GM23338 (cell line): ENCODE measurements at regions not wholly inside any gene's neighbourhood (a gene's known extent, or its start where the extent isn't known, plus 50 kb on each side); places are given as distances from the start of the nearest gene placed in this dataset.

Source experiments
- ATAC-seq: fragments of 200-7000 bp; cut with Tn5 transposase; 3 replicates; pipeline ENCODE4 v1.9.1; 2020
- DNase-seq: peaks from one replicate; pipeline ENCODE4 v3.0.0-alpha.2; 2015; ENCODE audit warnings: low spot score
- H2AFZ ChIP-seq: fragments of 200-600 bp; sonication (generic); 2 replicates; pipeline ENCODE4 v1.8.0; 2016; ENCODE audit warnings: antibody characterized with exemption, mild to moderate bottlenecking, moderate library complexity
- H3F3A ChIP-seq: fragments of 200-600 bp; sonication (generic); replicated peaks from 2 replicates; pipeline ENCODE4 v1.8.0; 2017; ENCODE audit warnings: antibody characterized with exemption, mixed run types, low read depth
- H3K27ac ChIP-seq: fragments of 200-600 bp; sonication (generic); 2 replicates; pipeline ENCODE4 v1.6.1; 2016; ENCODE audit warnings: low read depth
- H3K27me3 ChIP-seq: fragments of 200-600 bp; sonication (generic); 2 replicates; pipeline ENCODE4 v1.8.0; 2016; ENCODE audit warnings: mild to moderate bottlenecking, mixed run types, moderate library complexity; ENCODE audit not compliant: insufficient read depth
- H3K36me3 ChIP-seq: fragments of 200-600 bp; sonication (generic); 2 replicates; pipeline ENCODE4 v1.8.0; 2016; ENCODE audit warnings: mild to moderate bottlenecking; ENCODE audit not compliant: insufficient read depth
- H3K4me1 ChIP-seq: fragments of 200-600 bp; sonication (generic); 2 replicates; pipeline ENCODE4 v1.8.0; 2016; ENCODE audit warnings: mild to moderate bottlenecking, moderate library complexity; ENCODE audit not compliant: insufficient read depth
- H3K4me2 ChIP-seq: fragments of 200-600 bp; sonication (generic); 2 replicates; pipeline ENCODE4 v1.7.1; 2017; ENCODE audit warnings: mixed run types
- H3K4me3 ChIP-seq: fragments of 200-600 bp; sonication (generic); 2 replicates; pipeline ENCODE4 v1.6.1; 2016; ENCODE audit warnings: mixed run types
- H3K79me2 ChIP-seq: fragments of 200-600 bp; sonication (generic); replicated peaks from 2 replicates; pipeline ENCODE4 v1.8.0; 2017; ENCODE audit warnings: mild to moderate bottlenecking; ENCODE audit not compliant: insufficient read depth
- H3K9me2 ChIP-seq: fragments of 200-600 bp; sonication (generic); 2 replicates; pipeline ENCODE4 v1.8.0; 2017; ENCODE audit not compliant: insufficient read depth
- H4K20me1 ChIP-seq: fragments of 200-600 bp; sonication (generic); replicated peaks from 2 replicates; pipeline ENCODE4 v1.8.0; 2017; ENCODE audit warnings: mild to moderate bottlenecking; ENCODE audit not compliant: insufficient read depth
- H3K27ac Mint-ChIP-seq: 2 replicates; pipeline ENCODE4 v1.8.0; 2020; ENCODE audit warnings: inconsistent platforms, mild to moderate bottlenecking, moderate library complexity, mixed read lengths
- H3K27me3 Mint-ChIP-seq: 3 replicates; pipeline ENCODE4 v1.8.0; 2022; ENCODE audit warnings: low read depth, mild to moderate bottlenecking, moderate library complexity, mixed read lengths, inconsistent platforms; ENCODE audit not compliant: insufficient read depth, poor library complexity
- H3K36me3 Mint-ChIP-seq: 3 replicates; pipeline ENCODE4 v1.8.0; 2021; ENCODE audit warnings: low read depth, mild to moderate bottlenecking, inconsistent platforms, moderate library complexity, mixed read lengths
- H3K4me1 Mint-ChIP-seq: 3 replicates; pipeline ENCODE4 v1.8.0; 2020; ENCODE audit warnings: mild to moderate bottlenecking, inconsistent platforms, mixed read lengths
- H3K4me3 Mint-ChIP-seq: 3 replicates; pipeline ENCODE4 v1.8.0; 2021; ENCODE audit warnings: moderate library complexity, mild to moderate bottlenecking, inconsistent platforms, mixed read lengths
- H3K9me3 Mint-ChIP-seq: 3 replicates; pipeline ENCODE4 v1.8.0; 2020; ENCODE audit warnings: moderate library complexity, mild to moderate bottlenecking, inconsistent platforms, mixed read lengths
- CREB1 ChIP-seq: fragments of 250-450 bp; sonication (Bioruptor Pico); IDR thresholded peaks from 2 replicates; pipeline ENCODE4 v1.5.0; 2020; ENCODE audit warnings: low read depth, mild to moderate bottlenecking, moderate library complexity
- CTCF ChIP-seq, 2 experiments: fragments of 200-600 bp in 1 of 2; sonication (generic) in 1 of 2; conservative IDR thresholded peaks; 2 replicates each; pipeline versions ENCODE4 v1.5.1 to v1.6.1; 2016 to 2017; ENCODE audit warnings: antibody characterized with exemption in 2 of 2, low read depth in 2 of 2, mild to moderate bottlenecking in 2 of 2, moderate library complexity in 1 of 2
- ETS1 ChIP-seq: IDR thresholded peaks from 2 replicates; pipeline ENCODE4 v1.6.1; 2016; ENCODE audit warnings: antibody characterized with exemption
- JUNB ChIP-seq: IDR thresholded peaks from one replicate; pipeline ENCODE4 v1.6.1; 2016; ENCODE audit warnings: antibody characterized with exemption; ENCODE audit not compliant: unreplicated experiment
- NANOG ChIP-seq: IDR thresholded peaks from 2 replicates; pipeline ENCODE4 v1.6.1; 2016; ENCODE audit warnings: antibody characterized with exemption, borderline replicate concordance
- POLR2AphosphoS5 ChIP-seq: IDR thresholded peaks from 2 replicates; pipeline ENCODE4 v1.6.1; 2016; ENCODE audit warnings: antibody characterized with exemption, low read depth
- STAT1 ChIP-seq: IDR thresholded peaks from one replicate; pipeline ENCODE4 v1.6.1; 2016; ENCODE audit warnings: antibody characterized with exemption; ENCODE audit not compliant: unreplicated experiment
- ZNF114 ChIP-seq: fragments of 250-450 bp; sonication (Bioruptor Pico); IDR thresholded peaks from 2 replicates; pipeline ENCODE4 v1.5.0; 2020; ENCODE audit warnings: mild to moderate bottlenecking, moderate library complexity
- ZNF331 ChIP-seq: fragments of 250-450 bp; sonication (Bioruptor Pico); IDR thresholded peaks from 2 replicates; pipeline ENCODE4 v1.5.0; 2020; ENCODE audit warnings: low read depth, mild to moderate bottlenecking, moderate library complexity

- no peak for DNase-seq
- H3K27me3 ChIP-seq = no peaks in the 10 kb centered on the region
- H3K9me3 Mint-ChIP-seq = no peaks in the 10 kb centered on the region
- no peaks in the 10 kb centered on the region for H3F3A ChIP-seq
- peaks cover 3% of the 10 kb centered on the region; the same call in 2 of the 3 replicates for H3K4me1 Mint-ChIP-seq
- H3K36me3 Mint-ChIP-seq = no peaks in the 10 kb centered on the region
- H3K36me3 ChIP-seq = no peaks in the 10 kb centered on the region
- no peak overlapping the region for H3K4me3 Mint-ChIP-seq
- H3K4me3 ChIP-seq = no peak overlapping the region
- no peak for ATAC-seq
- peaks cover 9% of the 10 kb centered on the region for H3K27me3 Mint-ChIP-seq
- no peaks in the 10 kb centered on the region for H4K20me1 ChIP-seq
- no peaks in the 10 kb centered on the region for H3K79me2 ChIP-seq
- H2AFZ ChIP-seq = no peak overlapping the region
- H3K4me1 ChIP-seq = no peaks in the 10 kb centered on the region
- no peak overlapping the region for H3K4me2 ChIP-seq
- no peak overlapping the region for H3K27ac Mint-ChIP-seq
- no peaks in the 10 kb centered on the region; the same call in 1 of the 2 replicates for H3K9me2 ChIP-seq
- H3K27ac ChIP-seq = no peak overlapping the region
- TF ChIP-seq STAT1 (no peak), JUNB (no peak), CREB1 (no peak), NANOG (no peak), POLR2AphosphoS5 (no peak), ETS1 (no peak), ZNF114 (CRISPR knock-in tag) (no peak), ZNF331 (CRISPR knock-in tag) (no peak)
These were observed 65.5 kb downstream of the KCNE4 start for GRCh38 chr2:223117533-223117932.

- Histone ChIP-seq H4K20me1 (no peaks in the 10 kb centered on the region), H3K27ac (no peak overlapping the region), H3K4me1 (peaks cover 11% of the 10 kb centered on the region), H3K4me3 (no peak overlapping the region), H3K9me2 (no peaks in the 10 kb centered on the region; the same call in 1 of the 2 replicates), H3K79me2 (no peaks in the 10 kb centered on the region), H2AFZ (no peak overlapping the region), H3F3A (no peaks in the 10 kb centered on the region), H3K4me2 (no peak overlapping the region), H3K27me3 (no peaks in the 10 kb centered on the region), H3K36me3 (no peaks in the 10 kb centered on the region)
- no peak overlapping the region for H3K4me3 Mint-ChIP-seq
- H3K27me3 Mint-ChIP-seq = peaks cover 12% of the 10 kb centered on the region
- peaks cover 19% of the 10 kb centered on the region for H3K4me1 Mint-ChIP-seq
- ATAC-seq (no peak), DNase-seq (no peak)
- TF ChIP-seq ZNF114 (CRISPR knock-in tag) (no peak), ETS1 (no peak), POLR2AphosphoS5 (no peak)
- no peak overlapping the region for H3K27ac Mint-ChIP-seq
- no peaks in the 10 kb centered on the region for H3K36me3 Mint-ChIP-seq
- H3K9me3 Mint-ChIP-seq = no peaks in the 10 kb centered on the region; the same call in 2 of the 3 replicates
These were observed 69.3 kb downstream of the KCNE4 start for GRCh38 chr2:223121283-223121682.

GRCh38 chr2:223122781-223123180 lies 70.8 kb downstream of the KCNE4 start:
- H3K4me2 ChIP-seq = no peak overlapping the region
- no peaks in the 10 kb centered on the region for H3K79me2 ChIP-seq
- no peaks in the 10 kb centered on the region for H3K36me3 ChIP-seq
- Mint-ChIP-seq H3K4me3 (no peak overlapping the region), H3K27me3 (peaks cover 12% of the 10 kb centered on the region), H3K36me3 (no peaks in the 10 kb centered on the region), H3K27ac (no peak overlapping the region), H3K4me1 (peaks cover 17% of the 10 kb centered on the region), H3K9me3 (no peaks in the 10 kb centered on the region; the same call in 2 of the 3 replicates)
- H2AFZ ChIP-seq = no peak overlapping the region
- no peaks in the 10 kb centered on the region for H3K27me3 ChIP-seq
- H3K4me1 ChIP-seq = peaks cover 11% of the 10 kb centered on the region
- H3K9me2 ChIP-seq = no peaks in the 10 kb centered on the region; the same call in 1 of the 2 replicates
- ATAC-seq (no peak), DNase-seq (peak; percentile 30)
- no peak overlapping the region for H3K27ac ChIP-seq
- no peak overlapping the region for H3K4me3 ChIP-seq
- no peaks in the 10 kb centered on the region for H4K20me1 ChIP-seq
- no peak for TF ChIP-seq CTCF (conservative IDR thresholded peaks at IDR 0.05; ENCODE audit: low read depth in 2 of 2)
- TF ChIP-seq NANOG = 0 out of 2 replicates have a peak, but pooled peaks have one; percentile 20
- H3F3A ChIP-seq = no peaks in the 10 kb centered on the region
